ENCODE measurements at regions not wholly inside any gene's neighbourhood (a gene's known extent, or its start where the extent isn't known, plus 50 kb on each side); places are given as distances from the start of the nearest gene placed in this dataset.

DNA sequence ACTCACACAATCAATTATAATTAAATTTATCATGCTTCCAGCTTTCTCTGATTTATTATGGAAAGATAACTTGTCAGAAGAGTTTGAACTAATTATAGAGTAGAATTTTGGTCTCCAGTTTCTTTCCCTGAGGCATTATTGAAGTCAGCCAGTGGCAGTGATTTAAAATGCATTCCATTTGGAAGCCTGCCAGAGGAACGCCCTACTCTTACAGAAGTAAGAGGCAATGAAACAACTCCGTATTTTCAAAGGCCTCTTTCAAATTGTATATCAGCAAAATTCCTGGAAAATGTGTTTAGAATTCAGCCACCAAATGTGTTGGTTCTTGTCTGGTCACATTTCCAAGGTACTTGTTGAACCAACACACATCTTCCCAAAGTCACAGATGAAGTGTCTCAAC is 640.9 kb downstream of the SEMA5A start:
- CTCF ChIA-PET = no interaction called here
- POLR2A ChIA-PET = no interaction called here
- no peak overlapping the region for H3K27ac ChIP-seq (ENCODE audit: low read depth, low read length)
- H3K27me3 ChIP-seq (ENCODE audit: control insufficient read depth, insufficient read depth, low read length) = no peaks in the 10 kb centered on the region
- DNase-seq (ENCODE audit: low read depth, low spot score) = no peak
- TF ChIP-seq, protein P1, sequence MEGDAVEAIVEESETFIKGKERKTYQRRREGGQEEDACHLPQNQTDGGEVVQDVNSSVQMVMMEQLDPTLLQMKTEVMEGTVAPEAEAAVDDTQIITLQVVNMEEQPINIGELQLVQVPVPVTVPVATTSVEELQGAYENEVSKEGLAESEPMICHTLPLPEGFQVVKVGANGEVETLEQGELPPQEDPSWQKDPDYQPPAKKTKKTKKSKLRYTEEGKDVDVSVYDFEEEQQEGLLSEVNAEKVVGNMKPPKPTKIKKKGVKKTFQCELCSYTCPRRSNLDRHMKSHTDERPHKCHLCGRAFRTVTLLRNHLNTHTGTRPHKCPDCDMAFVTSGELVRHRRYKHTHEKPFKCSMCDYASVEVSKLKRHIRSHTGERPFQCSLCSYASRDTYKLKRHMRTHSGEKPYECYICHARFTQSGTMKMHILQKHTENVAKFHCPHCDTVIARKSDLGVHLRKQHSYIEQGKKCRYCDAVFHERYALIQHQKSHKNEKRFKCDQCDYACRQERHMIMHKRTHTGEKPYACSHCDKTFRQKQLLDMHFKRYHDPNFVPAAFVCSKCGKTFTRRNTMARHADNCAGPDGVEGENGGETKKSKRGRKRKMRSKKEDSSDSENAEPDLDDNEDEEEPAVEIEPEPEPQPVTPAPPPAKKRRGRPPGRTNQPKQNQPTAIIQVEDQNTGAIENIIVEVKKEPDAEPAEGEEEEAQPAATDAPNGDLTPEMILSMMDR (IDR thresholded peaks at IDR 0.05; ENCODE audit: low read depth, low read length) = no peak
- H3K4me3 ChIP-seq (ENCODE audit: low read depth, low read length) = no peak overlapping the region
- no peaks in the 10 kb centered on the region for H3K9me3 ChIP-seq (ENCODE audit: control insufficient read depth, insufficient read depth, low read length)

DNA sequence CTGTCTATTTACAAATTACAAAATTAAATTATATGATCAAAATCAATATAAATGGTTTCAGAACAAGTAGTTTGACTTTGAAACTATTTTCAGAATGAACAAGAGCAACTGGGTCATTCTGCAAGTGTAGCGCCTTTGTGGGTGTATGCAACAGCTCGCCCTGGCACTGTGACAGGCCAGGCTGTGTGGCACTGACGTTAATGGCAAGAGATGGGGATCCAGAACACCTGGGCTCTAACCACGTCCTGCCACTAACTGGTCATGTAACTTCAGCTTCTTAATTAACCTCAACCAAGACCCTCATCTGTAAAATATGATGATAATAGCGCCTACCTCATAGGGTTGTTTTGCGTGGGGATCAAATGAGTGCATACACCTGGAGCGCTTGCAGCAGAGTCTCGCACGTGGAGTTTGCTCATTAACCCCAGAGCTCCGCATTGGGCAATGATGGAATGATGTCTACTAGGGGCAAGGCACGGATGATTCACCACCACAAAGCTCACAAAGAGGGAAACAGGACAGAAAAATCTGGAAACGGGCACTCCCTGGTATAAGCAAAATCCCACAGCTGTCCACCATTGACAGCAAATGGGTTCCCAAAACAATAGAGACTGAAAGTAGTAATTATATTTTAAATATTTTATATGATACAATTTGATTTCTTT is 639.4 kb downstream of the SEMA5A start:
- no peaks in the 10 kb centered on the region for H3K27me3 ChIP-seq (ENCODE audit: control insufficient read depth, insufficient read depth, low read length)
- TF ChIP-seq, protein P1 (IDR thresholded peaks at IDR 0.05; ENCODE audit: low read depth, low read length) = no peak
- DNase-seq (ENCODE audit: low read depth, low spot score) = peak; percentile 39
- POLR2A ChIA-PET = interaction anchor here (0.7 to 1.4 kb wide), 3 partner anchors 77 to 228 kb away, joined by 3 to 4 read pairs (median 3); no protein-coding TSS in a partner anchor
- H3K9me3 ChIP-seq (ENCODE audit: control insufficient read depth, insufficient read depth, low read length) = no peaks in the 10 kb centered on the region
- peak overlapping the region; percentile 77 for H3K27ac ChIP-seq (ENCODE audit: low read depth, low read length)
- no peak overlapping the region for H3K4me3 ChIP-seq (ENCODE audit: low read depth, low read length)
- CTCF ChIA-PET = no interaction called here

DNA sequence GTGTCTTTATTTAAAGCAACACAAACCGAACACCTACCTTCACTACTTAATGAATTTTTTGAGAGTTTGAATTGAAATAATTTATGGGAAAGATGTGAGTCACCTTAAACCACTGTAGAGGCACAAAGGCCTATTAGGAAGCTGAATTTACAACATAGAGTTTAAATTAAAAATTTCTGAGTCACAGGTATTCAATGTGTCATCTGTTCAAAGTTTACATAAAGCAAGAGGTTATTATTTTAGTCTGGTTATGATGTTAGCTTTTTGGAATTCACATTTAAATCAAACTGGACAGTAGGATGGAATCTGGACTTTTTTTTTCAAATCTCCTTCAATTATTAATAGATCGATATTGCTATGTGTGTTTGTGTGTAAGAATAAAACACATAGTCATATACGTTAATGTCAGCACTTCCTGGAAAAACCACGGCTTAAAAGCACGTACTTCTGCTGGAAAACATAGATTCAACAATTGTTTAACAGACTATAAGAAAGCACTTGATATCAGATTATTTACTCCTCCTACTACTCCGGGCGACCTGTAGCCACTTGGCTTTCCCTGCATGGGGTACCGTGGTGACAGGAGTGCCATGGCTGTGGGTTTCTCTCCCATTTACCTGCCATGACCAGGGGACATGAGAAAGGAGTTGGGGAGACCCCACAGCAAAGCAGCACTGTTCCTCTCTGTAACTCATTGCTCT is 638.6 kb downstream of the SEMA5A start:
- no peak overlapping the region for H3K4me3 ChIP-seq (ENCODE audit: low read depth, low read length)

DNA sequence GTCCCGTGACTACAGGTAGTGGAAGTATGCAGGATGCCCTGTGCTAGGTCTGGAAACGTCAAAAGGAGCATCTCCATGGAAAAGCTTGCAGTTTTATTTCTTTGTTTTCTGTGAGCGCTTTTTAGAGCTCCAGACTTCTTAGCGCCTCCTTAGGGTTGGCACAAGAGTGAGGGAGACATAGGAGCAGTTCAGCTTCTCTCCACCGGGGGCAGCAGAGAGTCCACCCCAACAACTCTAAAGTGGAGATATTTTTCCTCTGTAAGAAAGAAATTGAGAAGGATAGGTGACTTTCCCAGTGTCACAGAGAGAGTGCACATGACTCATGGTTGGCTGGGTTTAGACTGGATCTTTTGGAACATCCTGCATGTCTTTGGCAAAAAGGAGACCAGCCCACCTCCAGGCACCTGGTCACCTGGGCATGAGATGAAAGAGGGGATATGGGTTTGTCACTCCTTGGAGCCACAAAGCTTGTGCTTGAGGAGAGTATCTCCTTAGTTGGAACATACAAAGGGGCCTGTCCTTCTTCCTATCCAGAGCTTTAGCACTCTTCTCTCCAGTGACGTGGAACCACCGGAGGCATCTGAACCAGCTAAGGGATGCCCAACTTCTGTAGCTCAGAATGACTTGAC is 637.7 kb downstream of the SEMA5A start:
- TF ChIP-seq, protein P1 (IDR thresholded peaks at IDR 0.05; ENCODE audit: low read depth, low read length) = peak; percentile 77
- Histone ChIP-seq H3K27ac (ENCODE audit: low read depth, low read length) (peak overlapping the region; percentile 59), H3K9me3 (ENCODE audit: control insufficient read depth, insufficient read depth, low read length) (no peaks in the 10 kb centered on the region), H3K27me3 (ENCODE audit: control insufficient read depth, insufficient read depth, low read length) (no peaks in the 10 kb centered on the region), H3K4me3 (ENCODE audit: low read depth, low read length) (no peak overlapping the region)
- no peak for DNase-seq (ENCODE audit: low read depth, low spot score)
- ChIA-PET CTCF (interaction anchor here (0.6 to 1.5 kb wide), 13 partner anchors 9 to 152 kb away, joined by 3 to 10 read pairs (median 3); no protein-coding TSS in a partner anchor), POLR2A (interaction anchor here (0.7 kb wide), 1 partner anchor 79 kb away, joined by 3 read pairs; no protein-coding TSS in a partner anchor)

More for the DNA sequence above, 638.6 kb downstream of the SEMA5A start:
- peak overlapping the region; percentile 59 for H3K27ac ChIP-seq (ENCODE audit: low read depth, low read length)
- no peaks in the 10 kb centered on the region for H3K27me3 ChIP-seq (ENCODE audit: control insufficient read depth, insufficient read depth, low read length)
- TF ChIP-seq, protein P1 (IDR thresholded peaks at IDR 0.05; ENCODE audit: low read depth, low read length) = no peak
- POLR2A ChIA-PET = interaction anchor here (0.5 to 1.4 kb wide), 4 partner anchors 78 to 322 kb away, joined by 3 to 4 read pairs (median 3); no protein-coding TSS in a partner anchor
- CTCF ChIA-PET = interaction anchor here (0.6 to 1.5 kb wide), 11 partner anchors 8 to 153 kb away, joined by 3 to 10 read pairs (median 4); no protein-coding TSS in a partner anchor
- DNase-seq (ENCODE audit: low read depth, low spot score) = peak; percentile 32
- no peaks in the 10 kb centered on the region for H3K9me3 ChIP-seq (ENCODE audit: control insufficient read depth, insufficient read depth, low read length)

All from AG04450 (cell line).